Stimulated activated CD4-positive, alpha-beta T cell treated with anti-CD3 and anti-CD28 coated beads, Interleukin-12 subunit alpha, Interleukin-12 subunit beta, amount 100 ng/mL, for 24 hours (primary cell): ENCODE measurements at regions not wholly inside any gene's neighbourhood (a gene's known extent, or its start where the extent isn't known, plus 50 kb on each side); places are given as distances from the start of the nearest gene placed in this dataset.

Source experiments
- DNase-seq, 2 experiments: peaks; one replicate each; pipeline ENCODE4 v3.0.0-alpha.2; 2020; ENCODE audit warnings: low read depth in 2 of 2

DNA sequence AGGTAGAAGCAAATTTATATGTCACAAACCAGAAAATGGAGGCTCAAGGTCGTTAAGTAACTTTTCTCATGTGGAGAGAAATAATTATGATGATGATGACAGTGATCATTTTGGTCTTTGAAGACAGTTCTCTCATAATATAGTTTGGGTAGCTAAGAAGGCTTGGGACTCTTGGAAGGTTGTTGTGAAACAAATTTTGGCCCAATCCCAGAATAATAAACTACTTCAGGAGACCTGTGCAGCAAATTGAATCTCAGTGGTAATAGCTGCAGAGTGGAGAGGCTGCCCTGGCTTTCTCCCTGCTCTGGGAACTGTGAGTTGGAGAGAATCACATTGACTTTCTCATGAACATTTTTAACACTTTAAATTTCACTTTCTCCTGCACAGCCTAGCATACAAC is 217.2 kb upstream of the BOD1L1 start:
- DNase-seq, result no peak

DNA sequence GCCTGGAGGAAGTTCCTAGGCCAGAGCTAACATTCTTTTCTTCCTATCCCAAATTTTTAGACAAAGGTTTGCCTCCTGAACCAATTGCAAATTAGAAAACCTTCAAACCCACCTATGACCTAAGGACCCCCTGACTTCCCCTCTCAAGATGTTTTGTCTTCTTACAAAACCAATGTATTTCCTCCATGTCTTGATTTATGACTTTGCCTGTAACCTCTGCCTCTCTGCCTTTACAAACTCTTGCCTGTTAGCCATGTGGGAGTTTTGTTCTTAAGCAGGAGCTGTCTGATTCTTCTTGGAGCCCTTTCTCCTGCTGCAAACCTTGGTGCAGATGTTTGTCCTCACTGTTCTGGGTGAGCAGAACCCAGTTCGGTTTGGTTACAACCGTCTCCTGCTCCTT is 222.3 kb upstream of the BOD1L1 start:
- DNase-seq, result no peak

DNA sequence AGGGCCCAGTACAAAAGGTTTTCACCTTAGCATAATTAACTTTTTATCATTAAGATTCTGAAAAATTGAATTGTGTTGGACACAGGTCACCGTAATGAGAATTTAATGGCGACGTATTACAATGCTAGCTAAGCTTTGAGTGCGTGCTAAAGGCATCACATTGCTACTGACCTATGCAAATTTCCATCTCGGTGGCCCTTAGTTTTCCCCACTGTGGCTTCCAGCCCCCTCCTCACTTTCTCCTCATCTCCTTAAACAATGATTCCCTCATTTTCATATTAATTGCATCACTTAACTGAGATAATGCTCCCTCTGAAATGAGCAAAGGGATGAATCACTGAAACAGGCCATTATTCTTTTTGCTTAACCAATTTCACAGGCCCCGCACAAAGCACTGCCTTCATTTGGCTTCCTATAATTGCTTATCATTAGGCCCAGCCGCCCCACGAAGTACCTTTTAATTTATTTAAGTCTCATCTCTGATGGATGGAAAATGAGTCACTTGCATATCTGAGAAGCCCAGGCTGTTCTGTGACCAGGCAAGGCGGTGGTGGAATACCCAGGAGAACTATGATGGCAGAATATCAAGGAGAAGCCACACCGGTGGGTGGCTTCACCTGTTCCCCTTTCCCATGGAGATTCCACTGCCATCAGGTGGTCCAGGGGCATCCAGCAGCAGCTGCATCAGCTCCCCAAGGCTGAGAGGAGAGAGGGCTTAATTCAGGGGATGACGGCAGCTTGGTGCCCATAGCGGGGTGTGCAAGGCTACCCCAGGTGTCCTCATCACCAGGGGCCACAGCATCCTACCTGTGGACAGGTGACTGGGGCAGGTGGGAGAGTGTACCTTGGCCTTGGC is 223.8 kb upstream of the BOD1L1 start:
- DNase-seq, result no peak

GRCh38 chr4:13852411-13852810 is 224.9 kb upstream of the BOD1L1 start:
- DNase-seq, result no peak

GRCh38 chr4:13856387-13856786 is 228.9 kb upstream of the BOD1L1 start:
- DNase-seq, result no peak

DNA sequence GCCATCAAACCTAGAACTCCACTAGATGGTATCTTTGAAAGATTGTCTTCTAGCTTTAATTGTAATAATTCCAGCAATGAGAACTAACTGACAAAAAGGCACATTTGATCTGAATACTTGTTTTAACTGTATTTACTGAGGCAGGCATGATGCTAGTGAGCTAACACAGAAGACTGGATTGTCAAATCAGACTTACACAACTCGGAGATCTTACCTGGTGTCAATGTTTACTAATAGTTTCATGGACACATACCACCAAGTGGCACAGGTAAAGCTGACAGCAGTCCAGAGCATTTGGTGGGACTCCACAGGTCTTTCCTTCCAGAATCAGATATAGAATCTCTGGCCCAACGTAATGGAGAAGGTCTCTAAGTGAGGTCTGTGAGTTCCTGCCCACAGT is 229.9 kb upstream of the BOD1L1 start:
- DNase-seq, result no peak

GRCh38 chr4:13857800-13858199 is 230.3 kb upstream of the BOD1L1 start:
- DNase-seq, result no peak

DNA sequence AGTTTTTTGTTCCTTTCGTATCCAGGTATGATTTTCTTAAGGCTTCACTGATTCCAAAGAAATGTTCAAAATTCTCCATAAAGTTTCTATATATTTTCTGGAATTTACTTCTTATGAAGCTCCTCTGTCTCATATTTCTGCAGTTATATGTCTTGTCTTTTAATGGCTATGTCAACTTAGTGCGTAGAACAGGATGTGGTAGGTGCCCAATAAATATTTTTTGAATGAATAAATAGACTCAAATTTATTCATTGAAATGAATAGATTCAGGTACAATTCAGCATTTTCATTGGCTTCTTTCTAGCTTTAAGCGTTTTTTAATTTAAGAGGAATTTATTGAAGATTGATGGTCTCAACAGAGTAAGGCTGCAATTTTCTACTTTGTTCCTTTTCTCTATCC is 231.9 kb upstream of the BOD1L1 start:
- no peak for DNase-seq

DNA sequence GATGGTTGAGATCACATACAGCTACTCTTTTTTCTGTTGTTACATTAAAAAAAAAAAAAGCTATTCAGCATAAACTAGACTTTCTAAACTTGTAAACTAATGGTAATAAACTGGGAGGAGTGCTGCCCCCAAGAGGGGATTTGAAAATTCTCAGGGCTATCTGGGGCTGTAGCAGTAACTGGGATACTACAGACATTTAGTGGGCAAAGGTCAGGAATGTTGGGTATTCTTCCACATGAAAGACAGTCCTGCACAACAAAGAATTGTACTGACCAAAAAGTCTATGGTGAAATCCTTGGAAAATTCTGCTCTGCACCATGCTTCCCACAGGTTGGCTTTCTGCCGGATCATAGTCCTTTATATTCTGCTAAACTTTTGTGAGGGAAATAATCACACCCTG is 232.6 kb upstream of the BOD1L1 start:
- no peak for DNase-seq

GRCh38 chr4:13865871-13866669 is 238.5 kb upstream of the BOD1L1 start:
- DNase-seq, result no peak

- no peak for DNase-seq
These were observed 239.4 kb upstream of the BOD1L1 start for GRCh38 chr4:13866881-13867280.

- DNase-seq, result no peak
These were observed 244.6 kb upstream of the BOD1L1 start for GRCh38 chr4:13872155-13872554.

- DNase-seq, result no peak
These were observed 245.4 kb upstream of the BOD1L1 start for GRCh38 chr4:13872955-13873354.

GRCh38 chr4:13875181-13875580 is 247.7 kb upstream of the BOD1L1 start:
- no peak for DNase-seq

- DNase-seq, result no peak
These were observed 248.6 kb upstream of the BOD1L1 start for GRCh38 chr4:13876131-13876530.

DNA sequence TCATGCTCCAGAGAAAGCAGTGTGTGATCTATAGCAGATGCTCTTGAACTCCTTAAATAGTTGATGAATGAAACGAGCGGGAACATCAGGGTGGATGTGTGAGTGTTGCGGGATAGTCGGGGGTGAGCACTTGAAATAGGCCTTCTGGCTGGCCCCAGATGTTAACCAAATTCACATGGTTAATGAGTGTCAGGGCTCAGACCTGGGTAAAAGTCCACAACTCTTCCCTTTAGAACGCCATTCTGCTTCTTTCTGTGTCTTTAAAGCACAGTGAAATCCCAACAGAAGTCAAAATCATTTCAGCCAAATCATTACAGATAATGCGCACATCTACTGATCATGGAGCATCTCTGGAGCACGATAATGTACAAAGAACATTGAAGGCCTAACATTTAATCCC is 249.4 kb upstream of the BOD1L1 start:
- DNase-seq, result no peak

DNA sequence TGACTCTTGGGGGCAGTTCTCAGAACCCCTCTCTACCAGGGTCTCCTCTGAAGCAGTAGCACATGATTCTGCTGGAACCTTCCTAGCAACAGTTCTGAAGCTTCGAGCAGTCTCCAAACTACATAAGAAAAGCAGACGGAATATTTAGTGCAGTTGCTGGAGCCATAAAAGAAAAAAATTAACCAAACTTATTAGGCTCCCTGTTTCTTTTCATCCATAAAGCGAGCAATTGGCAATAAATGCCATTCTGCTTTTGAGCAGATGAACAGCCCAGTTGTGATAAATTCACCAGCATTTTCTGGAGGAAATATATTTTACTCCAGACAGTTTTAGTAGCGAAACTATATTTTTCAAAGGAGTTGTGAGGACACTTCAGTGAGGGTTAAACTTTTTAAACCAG is 250.1 kb upstream of the BOD1L1 start:
- DNase-seq, result no peak

DNA sequence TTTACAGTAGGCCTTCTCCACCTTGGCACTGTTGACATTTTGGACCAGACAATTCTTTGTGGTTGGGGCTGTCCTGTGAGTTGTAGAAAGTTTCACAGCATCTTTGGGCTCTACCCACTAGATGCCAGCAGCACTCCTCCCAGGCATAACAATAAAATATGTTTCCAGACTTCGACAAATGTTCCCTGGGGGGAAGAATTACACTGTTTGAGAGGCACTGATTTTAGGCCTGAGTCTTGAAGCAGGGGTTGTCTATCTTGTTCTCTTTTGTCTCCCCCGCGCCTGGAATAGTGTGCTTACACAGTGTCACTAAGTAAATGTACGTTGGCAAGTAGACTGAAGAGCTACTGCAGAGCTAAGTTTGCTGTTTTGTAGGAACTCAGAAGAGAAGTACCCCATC is 254.4 kb upstream of the BOD1L1 start:
- no peak for DNase-seq

- DNase-seq, result no peak
These were observed 259.5 kb upstream of the BOD1L1 start for GRCh38 chr4:13887010-13887409.

DNA sequence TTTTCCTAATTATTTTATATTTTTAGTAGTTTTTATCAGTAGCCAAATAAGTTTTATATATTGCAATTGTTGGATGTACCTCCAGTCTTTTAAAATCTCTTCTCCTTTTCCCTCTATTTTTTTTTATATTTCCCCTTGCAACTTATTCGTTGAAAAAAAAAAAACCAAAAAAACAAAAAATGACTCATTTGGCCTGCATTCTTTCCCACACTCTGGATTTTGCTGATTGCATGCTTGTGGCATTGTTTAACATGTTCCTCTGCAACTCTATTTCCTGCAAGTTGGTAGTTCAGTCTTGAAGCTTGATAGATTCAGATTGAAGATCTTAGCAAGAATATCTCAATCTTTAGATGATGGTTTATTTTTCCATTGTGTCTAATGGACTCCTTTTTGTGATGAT is 260.6 kb upstream of the BOD1L1 start:
- no peak for DNase-seq

DNA sequence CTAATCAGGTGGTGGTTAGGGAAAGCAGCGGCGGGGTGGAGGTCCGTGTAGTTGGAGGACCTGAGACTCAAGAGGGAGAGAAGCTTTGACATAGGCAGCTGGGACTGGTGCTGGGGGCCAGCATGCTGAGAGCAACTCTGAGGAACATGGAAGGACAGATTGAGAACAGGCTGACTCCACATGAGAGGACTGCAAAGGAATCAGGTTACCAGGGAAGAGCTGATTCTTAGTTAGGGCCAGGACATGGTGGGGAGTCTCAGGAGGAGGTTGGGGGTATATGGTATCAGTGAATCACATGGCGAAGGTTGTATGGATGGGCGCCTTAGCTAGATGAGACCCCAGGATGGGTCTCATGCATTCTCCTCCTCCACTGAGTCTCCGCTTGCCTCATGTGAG is 264.0 kb upstream of the BOD1L1 start:
- no peak for DNase-seq

DNA sequence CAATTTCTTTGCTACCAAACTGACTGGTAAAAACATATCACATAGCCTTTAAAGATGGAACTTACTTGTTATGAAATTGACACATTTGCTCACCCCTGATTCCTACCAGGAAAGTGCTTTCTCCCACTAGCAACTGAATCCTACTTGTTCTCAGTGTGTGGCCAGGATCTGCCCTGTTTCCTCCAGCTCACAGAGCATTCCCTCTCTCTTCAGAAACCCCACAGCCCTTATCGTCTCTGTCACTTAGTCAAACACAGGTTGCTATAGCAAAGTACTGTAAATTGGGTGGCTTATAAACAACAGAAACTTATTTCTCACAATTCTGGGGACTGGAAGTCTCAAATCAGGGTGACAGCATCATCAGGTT is 265.2 kb upstream of the BOD1L1 start:
- no peak for DNase-seq

DNA sequence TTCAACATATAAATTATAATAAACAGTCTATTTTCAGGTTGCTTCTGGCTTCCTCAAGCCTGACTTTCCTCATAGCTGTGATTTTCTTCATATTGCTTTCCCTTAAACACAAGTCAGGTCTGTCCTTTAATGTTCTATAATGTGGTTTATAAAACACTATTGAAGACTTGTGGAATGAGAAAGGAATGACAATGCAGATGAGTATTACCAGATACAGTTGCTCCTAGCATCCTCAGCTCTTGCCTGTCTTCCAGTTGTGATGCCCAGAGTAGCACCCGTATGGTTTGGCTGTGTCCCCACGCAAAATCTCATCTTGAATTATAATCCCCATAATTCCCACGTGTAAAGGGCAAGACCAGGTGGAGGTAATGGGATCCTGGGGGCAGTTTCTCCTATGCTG is 265.7 kb upstream of the BOD1L1 start:
- no peak for DNase-seq
